ENCODE measurements at regions not wholly inside any gene's neighbourhood (a gene's known extent, or its start where the extent isn't known, plus 50 kb on each side); places are given as distances from the start of the nearest gene placed in this dataset.

DNA sequence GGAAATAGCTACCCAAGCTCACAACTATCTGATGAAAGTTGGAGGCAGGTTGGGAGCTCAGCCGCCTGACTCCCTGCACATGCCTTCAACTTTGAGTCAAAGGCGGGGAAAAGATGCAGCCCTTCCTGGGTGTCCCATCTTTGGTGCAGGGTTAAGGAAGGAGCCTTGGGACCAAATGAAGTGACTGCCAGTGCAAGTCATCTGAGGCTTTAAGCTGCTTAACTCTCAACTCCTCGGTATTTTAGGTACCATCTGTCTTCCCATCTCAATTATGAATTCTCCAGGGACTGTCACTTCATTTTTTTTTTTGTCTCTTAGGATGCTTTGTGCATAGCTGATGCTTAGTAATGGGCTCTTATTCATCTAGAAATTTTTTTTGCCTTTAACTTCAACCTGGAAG, 408.8 kb upstream of the C2CD4B start:
- TF ChIP-seq, protein P1, sequence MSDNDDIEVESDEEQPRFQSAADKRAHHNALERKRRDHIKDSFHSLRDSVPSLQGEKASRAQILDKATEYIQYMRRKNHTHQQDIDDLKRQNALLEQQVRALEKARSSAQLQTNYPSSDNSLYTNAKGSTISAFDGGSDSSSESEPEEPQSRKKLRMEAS (CRISPR knock-in tag; IDR thresholded peaks at IDR 0.05) = no peak
- no peak for TF ChIP-seq CTCF (IDR thresholded peaks at IDR 0.05)
- no peak for TF ChIP-seq SP1 (CRISPR knock-in tag; conservative IDR thresholded peaks at IDR 0.05)
